ENCODE measurements at regions not wholly inside any gene's neighbourhood (a gene's known extent, or its start where the extent isn't known, plus 50 kb on each side); places are given as distances from the start of the nearest gene placed in this dataset.
"Not testable (repeated sequence)": the region's sequence is repeated elsewhere in the genome, so short reads cannot be mapped to it uniquely, and the experiment has no call there.

DNA sequence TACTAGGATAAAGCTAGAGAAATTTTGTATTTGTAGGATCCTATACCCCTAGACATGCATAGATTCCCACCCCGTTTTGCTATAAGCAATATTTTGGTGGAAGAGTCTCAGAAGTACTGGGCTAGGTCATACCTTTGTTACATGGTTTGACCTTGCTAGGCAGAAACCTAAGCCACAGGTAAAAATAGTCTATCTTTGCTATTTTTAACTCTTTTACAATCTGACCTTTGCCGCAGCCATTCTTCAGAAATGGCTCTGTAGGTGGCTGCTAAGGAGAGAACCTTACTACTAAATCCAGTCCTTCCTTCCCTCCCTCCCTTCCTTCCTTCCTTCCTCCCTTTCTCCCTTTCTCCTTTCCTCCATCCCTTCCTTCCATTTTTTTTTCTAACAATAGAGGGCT, 242.9 kb upstream of the SEL1L start:
- no peak for DNase-seq (ENCODE audit: low read depth, low spot score)
- H3K36me3 Mint-ChIP-seq (ENCODE audit: low read depth) = no peaks in the 10 kb centered on the region
- peaks cover 6% of the 10 kb centered on the region for H3K9me3 Mint-ChIP-seq
- H3K4me3 Mint-ChIP-seq = no peak overlapping the region
- H3K27me3 Mint-ChIP-seq (ENCODE audit: low read depth) = no peaks in the 10 kb centered on the region
- TF ChIP-seq, protein P1, sequence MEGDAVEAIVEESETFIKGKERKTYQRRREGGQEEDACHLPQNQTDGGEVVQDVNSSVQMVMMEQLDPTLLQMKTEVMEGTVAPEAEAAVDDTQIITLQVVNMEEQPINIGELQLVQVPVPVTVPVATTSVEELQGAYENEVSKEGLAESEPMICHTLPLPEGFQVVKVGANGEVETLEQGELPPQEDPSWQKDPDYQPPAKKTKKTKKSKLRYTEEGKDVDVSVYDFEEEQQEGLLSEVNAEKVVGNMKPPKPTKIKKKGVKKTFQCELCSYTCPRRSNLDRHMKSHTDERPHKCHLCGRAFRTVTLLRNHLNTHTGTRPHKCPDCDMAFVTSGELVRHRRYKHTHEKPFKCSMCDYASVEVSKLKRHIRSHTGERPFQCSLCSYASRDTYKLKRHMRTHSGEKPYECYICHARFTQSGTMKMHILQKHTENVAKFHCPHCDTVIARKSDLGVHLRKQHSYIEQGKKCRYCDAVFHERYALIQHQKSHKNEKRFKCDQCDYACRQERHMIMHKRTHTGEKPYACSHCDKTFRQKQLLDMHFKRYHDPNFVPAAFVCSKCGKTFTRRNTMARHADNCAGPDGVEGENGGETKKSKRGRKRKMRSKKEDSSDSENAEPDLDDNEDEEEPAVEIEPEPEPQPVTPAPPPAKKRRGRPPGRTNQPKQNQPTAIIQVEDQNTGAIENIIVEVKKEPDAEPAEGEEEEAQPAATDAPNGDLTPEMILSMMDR (conservative IDR thresholded peaks at IDR 0.05) = no peak
- peaks cover 22% of the 10 kb centered on the region for H3K4me1 Mint-ChIP-seq
- H3K27ac Mint-ChIP-seq (ENCODE audit: unreplicated experiment) = no peak overlapping the region

DNA sequence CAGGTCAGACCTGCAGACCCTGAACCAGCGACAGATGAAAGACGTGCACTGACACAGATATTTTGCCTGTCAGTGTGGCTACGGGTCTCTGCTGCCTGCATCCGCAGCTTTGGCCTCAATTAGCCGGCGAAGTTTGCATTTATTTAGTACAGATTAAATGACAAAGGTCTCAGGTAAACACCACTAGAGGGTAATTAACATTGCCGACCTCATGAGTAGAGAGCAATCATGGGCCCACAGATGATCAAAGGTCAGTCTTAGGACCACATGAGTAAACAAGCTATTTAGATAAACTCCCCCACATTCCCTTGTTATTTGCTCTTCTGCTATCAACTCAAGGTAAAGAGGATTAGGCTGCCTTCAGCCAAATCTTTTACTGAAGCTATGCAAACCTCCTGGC, 248.1 kb upstream of the SEL1L start:
- H3K36me3 Mint-ChIP-seq (ENCODE audit: low read depth); DNase-seq (ENCODE audit: low read depth, low spot score); H3K9me3 Mint-ChIP-seq; H3K27me3 Mint-ChIP-seq (ENCODE audit: low read depth); H3K27ac Mint-ChIP-seq (ENCODE audit: unreplicated experiment); H3K4me3 Mint-ChIP-seq: not testable (repeated sequence)
- H3K4me1 Mint-ChIP-seq = peaks cover 21% of the 10 kb centered on the region

DNA sequence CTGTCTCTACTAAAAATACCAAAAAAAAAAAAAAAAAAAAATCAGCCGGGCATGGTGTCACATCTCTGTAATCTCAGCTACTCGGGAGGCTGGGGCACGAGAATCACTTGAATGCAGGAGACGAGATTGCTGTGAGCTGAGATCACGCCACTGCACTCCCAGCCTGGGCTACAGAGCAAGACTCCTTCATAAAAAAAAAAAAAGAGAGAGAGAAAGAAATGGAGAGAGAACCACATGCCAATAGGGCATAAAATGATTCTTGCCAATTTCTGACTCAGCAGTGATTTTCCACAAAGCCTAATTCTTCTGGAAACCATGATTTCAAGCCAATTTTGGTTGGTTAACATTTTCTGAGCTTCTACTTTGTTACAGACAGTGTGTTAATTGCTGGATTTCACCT, 250.4 kb upstream of the SEL1L start:
- DNase-seq (ENCODE audit: low read depth, low spot score) = no peak
- H3K27me3 Mint-ChIP-seq (ENCODE audit: low read depth) = no peaks in the 10 kb centered on the region
- H3K27ac Mint-ChIP-seq (ENCODE audit: unreplicated experiment) = no peak overlapping the region
- H3K4me1 Mint-ChIP-seq = no peaks in the 10 kb centered on the region
- peaks cover 10% of the 10 kb centered on the region for H3K9me3 Mint-ChIP-seq
- H3K4me3 Mint-ChIP-seq = no peak overlapping the region
- TF ChIP-seq, protein P1 (conservative IDR thresholded peaks at IDR 0.05) = no peak
- H3K36me3 Mint-ChIP-seq (ENCODE audit: low read depth) = peaks cover under 1% of the 10 kb centered on the region

DNA sequence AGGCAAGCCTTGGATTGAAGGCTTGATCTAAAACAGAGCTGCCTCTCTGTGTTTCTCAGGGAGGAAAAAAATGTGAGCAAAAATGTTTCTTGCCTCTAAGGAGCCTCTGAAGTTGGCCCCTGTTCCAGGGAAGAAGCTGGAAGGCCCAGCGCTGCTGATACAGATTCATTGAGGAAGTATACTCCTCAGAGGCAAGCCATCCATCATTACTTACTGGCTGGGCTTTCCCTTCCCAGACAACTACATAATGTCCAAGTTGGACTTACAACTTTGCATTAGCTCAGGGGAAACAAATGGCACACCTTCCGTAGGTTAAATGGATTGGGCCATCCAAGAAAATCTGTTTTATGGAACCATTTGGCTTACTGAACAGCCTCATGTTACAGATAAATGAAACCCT, 263.7 kb upstream of the SEL1L start:
- H3K36me3 Mint-ChIP-seq (ENCODE audit: low read depth) = no peaks in the 10 kb centered on the region
- no peak overlapping the region for H3K27ac Mint-ChIP-seq (ENCODE audit: unreplicated experiment)
- TF ChIP-seq, protein P1 (conservative IDR thresholded peaks at IDR 0.05) = no peak
- no peak for DNase-seq (ENCODE audit: low read depth, low spot score)
- no peak overlapping the region for H3K4me3 Mint-ChIP-seq
- H3K27me3 Mint-ChIP-seq (ENCODE audit: low read depth) = no peaks in the 10 kb centered on the region
- peaks cover 6% of the 10 kb centered on the region for H3K9me3 Mint-ChIP-seq
- peaks cover 3% of the 10 kb centered on the region for H3K4me1 Mint-ChIP-seq

DNA sequence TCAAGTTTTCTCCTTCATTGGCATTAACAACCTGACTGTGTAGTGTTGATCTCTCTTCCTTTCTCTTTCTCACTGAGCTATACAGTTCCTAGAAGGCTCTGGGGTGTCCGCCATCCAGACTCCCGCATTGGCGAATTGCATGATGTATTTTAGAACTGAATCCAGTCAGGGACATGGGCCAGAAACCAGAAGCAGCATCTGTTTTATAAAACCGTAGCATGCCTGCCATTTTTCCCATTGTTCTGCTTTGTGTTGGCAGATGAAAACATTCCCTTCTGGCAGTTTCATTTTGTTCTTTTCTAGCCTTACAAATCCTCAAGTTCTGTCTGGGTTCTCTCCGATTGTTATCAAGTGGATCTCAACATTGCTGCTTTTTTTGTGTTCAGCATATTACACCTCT, 268.3 kb upstream of the SEL1L start:
- H3K27ac Mint-ChIP-seq (ENCODE audit: unreplicated experiment) = no peak overlapping the region
- no peak for DNase-seq (ENCODE audit: low read depth, low spot score)
- no peaks in the 10 kb centered on the region for H3K36me3 Mint-ChIP-seq (ENCODE audit: low read depth)
- H3K4me3 Mint-ChIP-seq = no peak overlapping the region
- TF ChIP-seq, protein P1 (conservative IDR thresholded peaks at IDR 0.05) = no peak
- no peaks in the 10 kb centered on the region for H3K9me3 Mint-ChIP-seq
- H3K4me1 Mint-ChIP-seq = peaks cover 8% of the 10 kb centered on the region
- H3K27me3 Mint-ChIP-seq (ENCODE audit: low read depth) = no peaks in the 10 kb centered on the region

DNA sequence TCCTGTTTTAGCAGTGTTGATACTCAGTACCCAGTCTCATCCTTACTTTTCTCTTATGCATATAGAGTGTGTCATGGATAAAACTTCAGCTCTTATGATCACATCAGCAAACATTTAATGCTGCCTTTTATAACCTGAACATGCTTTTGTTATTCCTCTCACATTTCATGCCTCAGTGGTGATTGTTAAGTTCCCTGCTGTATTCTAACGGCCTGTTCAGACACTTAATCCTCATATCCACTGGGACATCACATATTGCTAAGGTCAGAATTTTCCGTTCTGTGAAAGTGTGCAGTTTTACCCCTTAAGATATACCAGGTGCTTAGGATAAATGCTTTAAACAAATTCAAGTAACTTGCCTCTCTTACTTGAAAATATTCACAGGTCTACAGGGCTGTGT, 268.7 kb upstream of the SEL1L start:
- H3K9me3 Mint-ChIP-seq = no peaks in the 10 kb centered on the region
- DNase-seq (ENCODE audit: low read depth, low spot score) = no peak
- TF ChIP-seq, protein P1 (conservative IDR thresholded peaks at IDR 0.05) = no peak
- H3K4me3 Mint-ChIP-seq = no peak overlapping the region
- H3K36me3 Mint-ChIP-seq (ENCODE audit: low read depth) = no peaks in the 10 kb centered on the region
- peaks cover 8% of the 10 kb centered on the region for H3K4me1 Mint-ChIP-seq
- H3K27ac Mint-ChIP-seq (ENCODE audit: unreplicated experiment) = no peak overlapping the region
- no peaks in the 10 kb centered on the region for H3K27me3 Mint-ChIP-seq (ENCODE audit: low read depth)
